IPS-20b (cell line): ENCODE measurements at regions not wholly inside any gene's neighbourhood (a gene's known extent, or its start where the extent isn't known, plus 50 kb on each side); places are given as distances from the start of the nearest gene placed in this dataset.
"Not testable (repeated sequence)": the region's sequence is repeated elsewhere in the genome, so short reads cannot be mapped to it uniquely, and the experiment has no call there.

ENCODE experiments used
- H3K27ac ChIP-seq: one replicate; pipeline ENCODE4 v1.5.1; 2013; ENCODE audit warnings: low read length
- H3K27me3 ChIP-seq: 2 replicates; pipeline ENCODE4 v1.6.1; 2013; ENCODE audit warnings: mild to moderate bottlenecking, low read length, inconsistent platforms; ENCODE audit not compliant: insufficient read depth
- H3K36me3 ChIP-seq: 2 replicates; pipeline ENCODE4 v1.6.1; 2013; ENCODE audit warnings: low read depth, mild to moderate bottlenecking, inconsistent platforms, low read length, moderate library complexity; ENCODE audit not compliant: insufficient read depth
- H3K4me1 ChIP-seq: 2 replicates; pipeline ENCODE4 v1.6.1; 2013; ENCODE audit warnings: mild to moderate bottlenecking, control low read depth, inconsistent platforms, low read length, moderate library complexity; ENCODE audit not compliant: insufficient read depth
- H3K4me3 ChIP-seq: 2 replicates; pipeline ENCODE4 v1.5.1; 2013; ENCODE audit warnings: mild to moderate bottlenecking, low read length, inconsistent platforms
- H3K9ac ChIP-seq: 2 replicates; pipeline ENCODE4 v1.6.1; 2013; ENCODE audit warnings: low read depth, mild to moderate bottlenecking, inconsistent platforms, low read length, moderate library complexity
- H3K9me3 ChIP-seq: 2 replicates; pipeline ENCODE4 v1.6.1; 2013; ENCODE audit warnings: mild to moderate bottlenecking, low read depth, low read length, inconsistent platforms; ENCODE audit not compliant: insufficient read depth

- H3K9me3 ChIP-seq: no peaks in the 10 kb centered on the region; the same call in 1 of the 2 replicates
- no peak overlapping the region for H3K4me3 ChIP-seq
- H3K36me3 ChIP-seq: no peaks in the 10 kb centered on the region
- no peak overlapping the region for H3K9ac ChIP-seq
- no peaks in the 10 kb centered on the region for H3K27me3 ChIP-seq
- H3K27ac ChIP-seq: no peak overlapping the region
- no peaks in the 10 kb centered on the region for H3K4me1 ChIP-seq
Measured at GRCh38 chr10:37733822-37734221, 123.6 kb downstream of the ZNF248 start.

GRCh38 chr10:37732685-37733084 lies 124.7 kb downstream of the ZNF248 start:
- Histone ChIP-seq H3K27ac (no peak overlapping the region), H3K27me3 (no peaks in the 10 kb centered on the region), H3K36me3 (no peaks in the 10 kb centered on the region), H3K4me1 (no peaks in the 10 kb centered on the region), H3K4me3 (no peak overlapping the region), H3K9ac (no peak overlapping the region), H3K9me3 (no peaks in the 10 kb centered on the region; the same call in 1 of the 2 replicates)

GRCh38 chr10:37728830-37729229 lies 128.6 kb downstream of the ZNF248 start:
- H3K27me3 ChIP-seq: no peaks in the 10 kb centered on the region
- no peaks in the 10 kb centered on the region for H3K36me3 ChIP-seq
- H3K4me3 ChIP-seq: no peak overlapping the region
- H3K9ac ChIP-seq: no peak overlapping the region
- H3K27ac ChIP-seq: no peak overlapping the region
- no peaks in the 10 kb centered on the region for H3K4me1 ChIP-seq
- H3K9me3 ChIP-seq: no peaks in the 10 kb centered on the region

- Histone ChIP-seq H3K27me3 (no peaks in the 10 kb centered on the region), H3K9me3 (no peaks in the 10 kb centered on the region), H3K4me3 (no peak overlapping the region), H3K27ac (no peak overlapping the region), H3K36me3 (no peaks in the 10 kb centered on the region), H3K4me1 (no peaks in the 10 kb centered on the region), H3K9ac (no peak overlapping the region)
Measured at GRCh38 chr10:37727491-37728352, 129.7 kb downstream of the ZNF248 start.

GRCh38 chr10:37721100-37721499 lies 136.3 kb downstream of the ZNF248 start:
- Histone ChIP-seq H3K36me3 (no peaks in the 10 kb centered on the region), H3K27ac (no peak overlapping the region), H3K9ac (no peak overlapping the region), H3K4me1 (no peaks in the 10 kb centered on the region), H3K4me3 (no peak overlapping the region), H3K9me3 (peaks cover 15% of the 10 kb centered on the region; the same call in 1 of the 2 replicates), H3K27me3 (no peaks in the 10 kb centered on the region)

GRCh38 chr10:37718060-37718459 lies 139.3 kb downstream of the ZNF248 start:
- not testable (repeated sequence) for H3K4me3 ChIP-seq
- peaks cover 15% of the 10 kb centered on the region; the same call in 1 of the 2 replicates for H3K9me3 ChIP-seq

GRCh38 chr10:37713642-37714041 lies 143.8 kb downstream of the ZNF248 start:
- no peaks in the 10 kb centered on the region for H3K4me1 ChIP-seq
- no peak overlapping the region for H3K4me3 ChIP-seq
- H3K36me3 ChIP-seq: no peaks in the 10 kb centered on the region
- H3K27me3 ChIP-seq: no peaks in the 10 kb centered on the region
- H3K9me3 ChIP-seq: peaks cover 5% of the 10 kb centered on the region; the same call in 1 of the 2 replicates
- no peak overlapping the region for H3K27ac ChIP-seq
- no peak overlapping the region for H3K9ac ChIP-seq

More at GRCh38 chr10:37718060-37718459, 139.3 kb downstream of the ZNF248 start:
- not testable (repeated sequence) for H3K36me3 ChIP-seq, H3K4me1 ChIP-seq, H3K9ac ChIP-seq, H3K27me3 ChIP-seq, H3K27ac ChIP-seq

- Histone ChIP-seq H3K9ac (no peak overlapping the region), H3K27me3 (no peaks in the 10 kb centered on the region), H3K4me1 (no peaks in the 10 kb centered on the region), H3K36me3 (no peaks in the 10 kb centered on the region), H3K4me3 (no peak overlapping the region), H3K9me3 (peaks cover 3% of the 10 kb centered on the region; the same call in 1 of the 2 replicates), H3K27ac (no peak overlapping the region)
Measured at GRCh38 chr10:37713132-37713501, 144.3 kb downstream of the ZNF248 start.

GRCh38 chr10:37712489-37713131 lies 144.8 kb downstream of the ZNF248 start:
- no peaks in the 10 kb centered on the region for H3K9me3 ChIP-seq
- no peaks in the 10 kb centered on the region for H3K27me3 ChIP-seq
- H3K9ac ChIP-seq: no peak overlapping the region
- H3K4me3 ChIP-seq: no peak overlapping the region
- no peaks in the 10 kb centered on the region for H3K36me3 ChIP-seq
- H3K27ac ChIP-seq: no peak overlapping the region
- H3K4me1 ChIP-seq: no peaks in the 10 kb centered on the region

- H3K27ac ChIP-seq: no peak overlapping the region
- H3K9me3 ChIP-seq: no peaks in the 10 kb centered on the region
- no peaks in the 10 kb centered on the region for H3K36me3 ChIP-seq
- H3K4me1 ChIP-seq: no peaks in the 10 kb centered on the region
- H3K27me3 ChIP-seq: no peaks in the 10 kb centered on the region
- no peak overlapping the region for H3K9ac ChIP-seq
- no peak overlapping the region for H3K4me3 ChIP-seq
Measured at GRCh38 chr10:37711617-37712488, 145.6 kb downstream of the ZNF248 start.

- Histone ChIP-seq H3K36me3 (no peaks in the 10 kb centered on the region), H3K4me1 (no peaks in the 10 kb centered on the region), H3K9me3 (no peaks in the 10 kb centered on the region), H3K9ac (no peak overlapping the region), H3K4me3 (no peak overlapping the region), H3K27me3 (no peaks in the 10 kb centered on the region), H3K27ac (no peak overlapping the region)
Measured at GRCh38 chr10:37710831-37711616, 146.4 kb downstream of the ZNF248 start.
